VCaP (cell line): ENCODE measurements at regions not wholly inside any gene's neighbourhood (a gene's known extent, or its start where the extent isn't known, plus 50 kb on each side); places are given as distances from the start of the nearest gene placed in this dataset.
"Not testable (repeated sequence)": the region's sequence is repeated elsewhere in the genome, so short reads cannot be mapped to it uniquely, and the experiment has no call there.

ENCODE experiments used
- H3K27ac ChIP-seq: fragments of 450-650 bp; 2 replicates; pipeline ENCODE4 v1.5.1; 2017
- TF ChIP-seq, protein P1 (sequence below): fragments of 450-650 bp; conservative IDR thresholded peaks from 2 replicates; pipeline ENCODE4 v1.5.1; 2017; ENCODE audit warnings: mild to moderate bottlenecking, moderate library complexity

DNA sequence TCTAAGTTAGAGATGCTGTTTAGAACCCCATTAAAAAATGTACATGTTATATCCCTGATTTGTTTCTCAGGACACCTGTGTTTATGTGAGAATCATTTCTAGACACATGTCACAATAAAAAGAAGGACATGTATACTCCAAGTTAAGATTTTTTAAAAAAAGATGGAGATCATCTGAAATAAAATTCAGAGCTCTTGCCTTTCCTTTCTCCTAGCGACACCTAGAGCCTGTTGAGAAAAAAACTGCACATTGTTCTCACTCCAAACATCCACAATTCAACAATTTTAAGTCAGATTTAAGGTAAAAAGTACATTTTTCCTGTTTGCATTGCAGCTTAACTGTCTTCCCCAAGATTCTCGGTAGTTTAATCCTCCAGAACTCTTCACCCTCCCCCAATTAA lies 171.8 kb downstream of the ATP6V0E2 start:
- TF ChIP-seq, protein P1, sequence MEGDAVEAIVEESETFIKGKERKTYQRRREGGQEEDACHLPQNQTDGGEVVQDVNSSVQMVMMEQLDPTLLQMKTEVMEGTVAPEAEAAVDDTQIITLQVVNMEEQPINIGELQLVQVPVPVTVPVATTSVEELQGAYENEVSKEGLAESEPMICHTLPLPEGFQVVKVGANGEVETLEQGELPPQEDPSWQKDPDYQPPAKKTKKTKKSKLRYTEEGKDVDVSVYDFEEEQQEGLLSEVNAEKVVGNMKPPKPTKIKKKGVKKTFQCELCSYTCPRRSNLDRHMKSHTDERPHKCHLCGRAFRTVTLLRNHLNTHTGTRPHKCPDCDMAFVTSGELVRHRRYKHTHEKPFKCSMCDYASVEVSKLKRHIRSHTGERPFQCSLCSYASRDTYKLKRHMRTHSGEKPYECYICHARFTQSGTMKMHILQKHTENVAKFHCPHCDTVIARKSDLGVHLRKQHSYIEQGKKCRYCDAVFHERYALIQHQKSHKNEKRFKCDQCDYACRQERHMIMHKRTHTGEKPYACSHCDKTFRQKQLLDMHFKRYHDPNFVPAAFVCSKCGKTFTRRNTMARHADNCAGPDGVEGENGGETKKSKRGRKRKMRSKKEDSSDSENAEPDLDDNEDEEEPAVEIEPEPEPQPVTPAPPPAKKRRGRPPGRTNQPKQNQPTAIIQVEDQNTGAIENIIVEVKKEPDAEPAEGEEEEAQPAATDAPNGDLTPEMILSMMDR, result peak; percentile 68
- H3K27ac ChIP-seq, result not testable (repeated sequence)

DNA sequence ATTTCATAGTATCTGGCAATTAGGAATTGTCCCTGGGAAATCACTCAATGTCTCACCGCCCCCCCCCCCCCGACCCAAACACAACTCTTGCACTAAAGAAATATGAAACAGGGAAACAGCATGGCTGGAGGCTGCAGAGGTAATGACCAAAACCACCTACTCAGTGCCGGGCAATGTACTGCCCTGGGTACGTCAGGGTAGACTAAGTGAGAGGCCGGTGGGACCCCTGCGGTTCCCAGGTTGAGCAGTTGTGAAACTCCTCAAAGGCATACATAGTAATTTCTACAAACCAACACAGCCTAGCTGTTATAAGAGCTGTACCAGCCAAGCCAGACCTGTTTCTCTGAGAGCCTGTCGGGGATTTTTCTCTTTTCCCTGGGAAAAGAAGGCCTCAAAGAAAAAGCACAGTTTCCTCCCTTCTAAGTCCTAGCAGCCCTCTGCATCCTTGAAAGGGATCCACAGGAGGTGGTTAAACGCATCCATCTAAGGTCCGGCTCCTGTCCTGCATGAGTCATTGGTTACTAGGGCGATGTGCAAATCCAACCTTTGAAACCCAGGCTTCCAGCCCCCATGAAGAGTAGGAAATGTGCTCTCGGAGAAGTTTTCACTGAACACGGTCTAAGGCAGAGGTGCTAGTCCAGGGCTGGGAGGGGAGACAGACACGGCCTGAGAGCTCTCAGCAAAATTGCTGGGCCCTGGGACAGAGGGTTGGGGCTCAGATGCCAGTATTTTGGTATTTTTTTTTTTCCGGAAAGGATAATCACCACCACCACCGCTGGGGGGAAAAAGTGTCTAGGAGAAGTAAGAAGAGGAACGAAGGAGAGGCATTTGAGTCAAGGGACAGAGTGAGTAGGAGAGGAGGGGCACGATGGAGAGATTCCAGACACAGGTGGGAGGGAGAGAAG lies 172.8 kb downstream of the ATP6V0E2 start:
- H3K27ac ChIP-seq, result peak overlapping the region; percentile 73

DNA sequence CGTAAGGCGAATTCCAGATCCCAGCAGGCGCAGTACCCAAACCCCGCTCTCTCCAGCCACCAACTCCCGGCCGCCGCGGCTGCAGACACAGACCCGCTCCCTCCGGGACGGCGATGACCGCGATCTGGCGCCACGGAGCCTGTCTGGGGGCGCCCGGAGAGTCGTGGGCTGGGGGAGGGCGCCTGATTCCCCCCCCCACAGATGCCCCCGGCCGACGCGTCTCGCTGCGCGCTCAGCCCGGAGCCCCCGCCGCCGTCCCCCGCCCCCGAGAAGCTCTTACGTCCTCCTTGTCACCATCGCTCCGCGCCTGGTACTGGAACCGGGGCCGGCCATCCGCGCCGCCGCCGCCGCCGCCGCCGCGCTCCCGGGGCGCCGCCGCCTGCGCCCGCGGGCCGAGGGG lies 173.6 kb downstream of the ATP6V0E2 start:
- peak overlapping the region; percentile 73 for H3K27ac ChIP-seq

DNA sequence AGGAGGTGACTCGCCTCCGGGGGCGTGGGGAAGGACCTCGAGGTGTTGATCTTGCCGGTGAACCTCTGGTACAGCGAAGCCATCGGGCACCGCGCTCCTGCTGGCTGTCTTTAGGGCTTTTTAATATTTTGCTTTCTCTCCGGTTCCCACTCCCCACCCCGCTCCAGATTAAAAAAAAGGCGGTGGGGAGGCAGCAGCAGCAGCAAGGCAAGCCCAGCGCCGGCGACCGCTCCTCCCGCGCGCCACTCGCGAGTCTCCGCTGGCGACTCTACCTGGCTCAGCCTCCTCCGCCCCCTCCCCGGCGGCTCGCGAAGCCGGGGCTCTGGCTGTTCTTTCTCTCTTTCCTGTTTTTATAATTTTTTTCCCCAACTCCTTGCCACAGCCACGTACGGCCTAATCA lies 174.0 kb downstream of the ATP6V0E2 start:
- peak overlapping the region; percentile 73 for H3K27ac ChIP-seq

DNA sequence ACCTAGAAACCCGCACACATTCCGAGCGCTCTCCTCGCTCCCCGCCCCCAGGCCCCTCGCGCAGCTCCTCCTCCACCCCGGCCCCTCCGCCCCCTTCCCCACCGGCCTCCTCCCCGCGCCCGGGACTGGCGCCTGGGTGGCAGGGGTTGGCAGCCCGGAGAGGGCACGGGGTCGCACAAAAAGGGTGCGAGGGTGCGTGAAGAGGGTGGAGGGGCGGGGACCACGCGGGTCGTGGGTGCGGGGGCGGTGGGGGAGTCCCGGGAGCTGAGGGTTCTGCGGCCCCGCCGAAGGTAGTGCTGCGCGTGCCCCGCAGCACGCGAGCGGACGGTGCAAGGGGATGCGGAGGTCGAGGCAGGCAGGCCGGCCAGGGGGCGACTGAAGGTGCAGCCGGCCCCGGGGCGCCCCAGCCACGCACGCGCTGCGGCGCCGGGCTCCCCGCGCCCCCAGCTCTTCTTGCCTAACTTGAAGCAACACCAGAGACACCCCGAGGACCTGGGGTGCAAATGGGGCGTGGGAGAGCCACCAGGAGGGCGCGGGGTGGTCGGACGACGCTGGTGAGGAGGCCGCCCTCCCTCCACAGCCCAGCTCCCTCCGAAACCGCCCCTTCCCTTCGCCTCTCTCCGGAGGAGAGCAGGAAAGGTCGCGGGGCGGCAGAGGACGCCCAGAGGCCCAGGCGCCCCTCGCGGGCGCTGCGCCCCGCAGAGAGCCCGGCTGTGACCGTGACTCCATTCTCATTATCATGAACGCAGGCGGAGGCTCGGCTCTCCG lies 174.7 kb downstream of the ATP6V0E2 start:
- H3K27ac ChIP-seq, result peak overlapping the region; percentile 73

DNA sequence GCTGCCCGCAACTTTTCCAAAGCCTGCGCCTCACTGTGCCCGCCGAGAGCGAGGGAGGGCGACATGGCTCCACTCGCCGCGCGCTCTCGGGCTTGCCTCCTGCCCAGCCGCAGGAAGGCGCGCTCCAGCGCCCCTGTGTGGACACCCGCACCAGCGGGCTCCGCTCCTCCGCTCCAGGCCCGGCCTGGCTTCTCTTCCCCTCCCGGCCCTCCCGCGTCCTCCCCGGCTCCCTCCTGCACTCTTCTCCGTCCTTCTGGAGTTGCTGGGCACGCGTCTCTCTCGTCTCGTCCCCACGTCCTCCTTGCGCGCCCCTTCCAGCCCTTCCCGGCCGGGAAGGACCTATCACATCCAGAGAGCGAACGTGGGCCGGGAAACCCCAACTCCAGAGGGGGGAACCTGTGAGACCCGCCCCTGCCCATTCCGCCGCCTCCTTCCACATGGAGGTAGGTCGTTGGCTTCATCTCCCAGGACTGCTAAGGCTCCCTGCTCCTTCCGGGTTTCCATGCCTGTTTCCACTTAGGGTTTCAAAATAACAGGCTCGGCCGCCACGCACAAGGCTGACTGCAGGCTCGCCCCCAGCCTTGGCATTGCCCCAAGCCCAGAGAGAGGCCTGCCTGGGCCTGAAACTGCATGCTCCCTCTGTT lies 175.4 kb downstream of the ATP6V0E2 start:
- TF ChIP-seq, protein P1, result peak; percentile 52
- H3K27ac ChIP-seq, result peak overlapping the region; percentile 73

DNA sequence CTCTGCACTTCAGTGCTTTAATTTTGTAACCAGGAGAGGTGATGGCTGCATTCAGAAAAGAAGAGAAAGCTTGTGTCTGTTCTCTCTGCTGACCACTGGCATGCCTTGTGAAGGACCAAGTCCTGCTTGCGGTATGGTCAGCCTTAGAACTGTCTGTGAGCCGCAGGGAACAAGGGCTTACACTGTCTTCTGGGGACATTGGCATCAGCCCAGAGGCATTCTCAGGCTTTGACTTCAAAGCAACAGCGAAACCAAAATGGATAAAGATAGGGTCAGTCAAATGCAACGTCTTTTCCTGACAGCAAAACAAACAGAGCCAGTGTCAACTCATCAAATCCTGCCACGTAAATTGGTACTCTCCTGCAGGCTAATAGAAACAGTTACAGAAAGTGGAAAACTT lies 179.6 kb downstream of the ATP6V0E2 start:
- not testable (repeated sequence) for H3K27ac ChIP-seq

DNA sequence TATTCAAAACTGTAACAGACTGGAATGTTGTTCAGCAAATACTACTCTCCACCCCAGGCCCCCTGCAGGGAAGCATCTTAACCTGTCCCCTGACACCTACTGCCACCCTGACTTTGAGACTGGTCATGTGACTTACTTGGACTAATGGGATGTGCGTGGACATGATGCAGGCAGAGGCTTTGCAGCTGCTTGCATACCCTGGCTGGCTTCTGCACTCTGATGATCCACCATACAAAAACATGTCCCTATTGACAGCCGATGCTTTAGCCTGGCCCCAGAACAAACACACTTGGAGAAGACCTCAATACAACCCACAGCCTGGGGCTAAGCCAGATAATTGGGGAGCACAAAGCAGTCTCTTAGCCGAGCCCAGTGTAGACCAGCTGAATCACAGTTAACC lies 180.5 kb downstream of the ATP6V0E2 start:
- H3K27ac ChIP-seq, result not testable (repeated sequence)

DNA sequence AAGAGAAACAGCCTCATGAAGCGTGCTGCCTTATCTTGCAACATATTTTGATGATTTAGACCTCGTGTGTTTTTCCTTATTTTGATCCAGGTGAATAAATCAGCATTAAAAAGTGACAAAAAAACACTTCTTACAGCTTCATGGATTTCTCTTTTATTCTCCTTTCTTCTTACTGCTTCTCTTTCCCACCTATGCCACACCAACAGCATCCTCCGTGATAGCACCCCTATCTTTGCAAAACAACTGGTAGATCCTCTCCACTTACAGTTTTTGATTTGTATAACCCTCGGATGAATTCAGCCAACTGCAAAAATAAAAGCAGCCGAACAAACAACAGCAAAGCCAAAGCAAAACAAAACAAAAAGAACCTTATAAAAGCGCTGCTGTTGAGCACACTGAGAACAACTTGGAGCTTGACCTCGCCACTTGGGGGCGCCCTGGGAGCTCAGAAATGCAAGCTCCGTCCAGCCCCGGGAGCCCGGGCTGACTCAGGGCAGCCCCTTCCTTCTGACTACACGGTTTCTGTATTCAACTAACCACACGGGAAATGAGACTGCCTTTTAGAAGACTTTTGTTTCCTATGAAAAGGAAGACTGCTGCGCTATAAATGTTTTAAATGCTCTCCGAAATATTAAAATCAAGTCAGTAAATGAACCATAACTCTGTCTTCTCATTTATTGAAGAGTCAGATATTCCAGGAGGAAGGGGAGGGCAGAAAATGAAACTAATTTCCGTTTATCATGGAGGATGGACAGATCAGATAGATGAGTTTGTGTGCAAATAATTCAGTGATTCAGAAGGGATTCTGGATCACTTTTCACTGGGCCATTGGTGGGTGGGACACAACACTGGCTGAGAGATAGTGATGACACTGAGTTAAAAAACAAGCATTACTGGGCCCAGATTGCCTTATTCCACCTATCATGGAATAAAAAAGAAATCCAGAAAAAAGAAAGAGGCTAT lies 186.8 kb downstream of the ATP6V0E2 start:
- H3K27ac ChIP-seq, result not testable (repeated sequence)

DNA sequence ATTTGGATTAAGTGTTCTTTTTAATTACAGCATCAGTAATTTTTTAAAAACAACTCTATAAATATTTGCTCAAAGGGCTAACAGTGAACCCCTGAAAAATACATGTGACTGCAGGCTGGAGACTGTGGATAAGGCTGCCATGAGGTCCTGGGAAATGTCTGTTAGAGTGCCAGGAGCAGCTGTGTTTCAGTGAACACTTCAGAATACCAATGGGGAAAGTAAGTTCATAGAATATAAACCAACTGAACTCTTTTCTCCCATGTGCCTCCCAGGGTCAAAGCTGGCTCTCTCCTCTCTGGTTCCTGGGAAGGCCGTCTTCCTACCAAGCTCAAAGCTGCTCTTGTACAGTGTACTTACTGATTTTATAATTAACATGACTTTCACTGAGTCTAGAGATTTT lies 189.4 kb downstream of the ATP6V0E2 start:
- H3K27ac ChIP-seq, result not testable (repeated sequence)

DNA sequence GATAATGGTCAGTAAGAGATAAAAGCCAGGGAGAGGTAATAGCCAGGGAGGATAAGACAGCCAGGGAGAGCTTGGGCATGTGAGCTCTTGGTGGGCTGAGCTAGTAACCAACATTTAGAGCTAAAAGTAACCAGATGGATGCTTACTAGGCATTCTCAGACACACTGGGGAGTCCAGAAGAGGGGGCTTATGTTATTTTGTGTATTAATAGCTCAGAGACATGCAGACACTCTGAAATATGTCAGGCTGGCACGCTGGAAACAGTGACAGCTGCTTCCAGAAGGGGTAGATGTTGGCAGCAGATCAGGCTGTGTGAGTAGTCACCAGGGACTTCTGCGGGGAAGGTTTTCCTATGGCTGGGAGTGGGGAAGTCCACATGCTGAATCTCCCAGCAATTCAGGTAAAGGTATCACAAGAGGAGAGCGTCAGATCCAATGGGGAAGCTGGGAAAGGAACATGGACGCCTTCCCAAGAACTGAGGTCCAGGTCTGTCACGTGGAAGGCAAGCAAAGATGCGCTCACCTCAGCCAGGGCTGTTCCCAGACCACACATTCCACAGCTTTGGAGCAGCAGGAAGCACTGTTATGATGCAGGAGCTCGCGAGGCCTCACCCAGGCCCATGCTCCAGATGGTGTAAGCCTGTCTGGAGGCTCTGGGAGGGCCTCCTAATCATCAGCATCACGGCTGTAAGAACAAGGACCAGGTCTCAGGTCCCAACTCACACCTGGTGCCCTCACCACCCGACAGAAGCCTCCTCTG lies 196.0 kb downstream of the ATP6V0E2 start:
- not testable (repeated sequence) for H3K27ac ChIP-seq

DNA sequence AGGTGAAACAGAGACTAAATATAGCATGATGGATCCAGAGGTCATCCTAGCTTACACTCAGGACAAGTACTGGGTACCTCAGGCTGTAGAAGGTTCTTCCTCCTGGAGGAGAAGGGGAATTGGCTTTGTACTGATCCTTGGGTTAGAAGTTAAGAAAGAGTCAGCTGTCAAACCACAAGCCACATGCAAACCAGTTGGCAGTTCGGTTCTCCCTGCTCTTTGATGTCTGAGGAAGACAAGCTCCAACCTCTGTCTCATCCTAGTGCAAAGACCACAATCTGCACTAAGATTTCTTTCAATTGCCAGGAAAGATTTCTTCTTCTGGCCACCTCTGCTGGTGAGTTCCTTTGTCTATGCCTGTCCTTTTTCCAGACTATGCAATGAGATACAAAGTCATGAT lies 203.8 kb downstream of the ATP6V0E2 start:
- not testable (repeated sequence) for H3K27ac ChIP-seq

DNA sequence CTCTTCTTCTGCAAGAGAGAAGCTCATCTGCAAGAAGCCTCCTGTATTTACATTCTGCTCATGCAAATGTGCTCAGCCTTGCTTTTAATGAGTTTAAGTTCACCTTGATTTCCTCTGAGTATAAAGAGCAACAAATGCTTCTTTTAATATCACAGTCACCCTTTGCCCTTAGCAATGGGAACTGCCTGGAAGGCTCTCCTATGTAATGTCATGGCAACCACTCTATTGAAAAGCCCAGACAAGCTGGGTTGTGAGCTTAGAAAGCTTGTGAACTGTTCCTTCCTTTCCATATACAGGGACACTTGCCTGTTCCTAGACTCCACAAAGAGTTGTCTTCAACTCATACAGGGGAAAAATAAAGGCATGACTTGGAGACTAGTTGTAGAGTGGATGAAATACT lies 208.1 kb downstream of the ATP6V0E2 start:
- H3K27ac ChIP-seq, result not testable (repeated sequence)

DNA sequence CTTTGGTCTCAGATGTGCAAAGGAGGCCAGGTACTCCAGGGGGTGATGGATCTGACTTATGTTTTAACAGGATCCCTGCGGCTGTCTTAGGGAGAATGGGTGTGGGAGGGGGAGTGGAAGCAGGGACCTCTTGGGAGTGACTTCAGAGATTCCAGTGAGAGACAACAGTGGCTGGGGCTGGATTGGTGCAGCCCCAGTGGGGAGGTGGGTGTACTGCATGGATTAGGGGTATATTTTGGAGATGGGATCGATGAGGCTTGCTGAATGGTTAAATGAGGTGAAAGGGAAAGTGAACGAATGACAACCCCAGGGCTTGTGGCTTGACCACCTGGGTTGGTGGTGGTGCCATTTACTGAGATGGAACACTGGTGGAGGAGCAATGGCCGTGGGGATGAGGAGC lies 211.0 kb downstream of the ATP6V0E2 start:
- H3K27ac ChIP-seq, result not testable (repeated sequence)

DNA sequence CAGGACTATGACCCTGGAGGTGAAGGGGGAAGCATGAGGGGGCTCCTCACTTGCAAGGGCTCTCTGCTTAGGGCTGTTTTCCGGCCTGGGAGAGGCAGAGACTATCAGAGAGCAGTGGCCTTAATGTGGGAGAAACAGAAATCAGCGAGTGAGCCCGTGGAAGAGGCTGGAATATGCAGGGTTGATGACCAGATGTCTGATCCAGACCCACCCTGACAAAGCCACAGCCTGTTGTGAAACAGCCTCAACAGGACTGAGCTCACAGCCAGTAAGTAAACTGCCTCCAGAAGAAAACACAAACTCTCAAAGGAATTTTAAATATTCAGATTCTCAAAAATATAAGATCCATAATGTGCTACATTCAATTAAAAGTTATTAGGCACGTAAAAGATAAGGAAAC lies 213.7 kb downstream of the ATP6V0E2 start:
- not testable (repeated sequence) for H3K27ac ChIP-seq

DNA sequence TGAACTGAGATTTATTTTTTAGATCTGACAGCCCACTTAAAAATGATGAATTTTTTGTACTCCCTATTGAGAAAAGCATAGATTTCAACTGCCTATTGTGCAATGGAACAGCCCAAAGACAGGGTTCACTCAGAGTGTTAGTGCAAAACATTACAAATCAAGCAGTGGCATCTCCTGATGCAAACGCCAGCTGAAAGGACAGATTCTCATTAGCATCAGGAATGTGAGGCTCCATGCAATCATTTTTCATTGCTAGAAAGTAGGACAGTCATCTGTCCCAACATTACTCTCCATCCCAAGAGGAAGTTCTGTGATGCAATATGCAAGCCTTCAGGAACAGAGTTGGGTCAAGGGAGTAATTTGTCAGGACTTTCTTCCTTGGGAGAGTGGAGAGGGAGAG lies 215.4 kb downstream of the ATP6V0E2 start:
- H3K27ac ChIP-seq, result not testable (repeated sequence)

DNA sequence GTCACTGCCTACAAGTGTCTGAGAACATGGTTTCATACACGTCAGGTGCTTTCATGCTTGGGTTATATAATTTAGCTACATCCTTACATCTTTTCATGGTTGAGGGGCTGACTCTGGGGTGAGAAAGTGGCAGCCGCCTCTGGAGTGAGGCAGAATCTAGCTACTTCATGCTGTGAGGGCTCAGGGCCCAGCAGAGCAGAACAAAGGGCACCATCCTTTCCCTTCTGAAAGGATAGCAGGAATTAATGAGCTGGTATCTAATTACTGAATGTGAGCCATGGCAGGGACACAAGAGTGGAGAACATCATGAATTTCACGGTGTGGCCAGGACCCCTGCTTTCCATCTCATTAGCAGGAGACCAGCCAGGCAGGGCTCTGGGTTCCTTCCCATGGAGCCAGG lies 217.0 kb downstream of the ATP6V0E2 start:
- H3K27ac ChIP-seq, result not testable (repeated sequence)
